Cardiac muscle cell (in vitro differentiated cells and primary cell): ENCODE measurements at regions not wholly inside any gene's neighbourhood (a gene's known extent, or its start where the extent isn't known, plus 50 kb on each side); places are given as distances from the start of the nearest gene placed in this dataset.
A peak's percentile ranks its signal among the peaks of the same experiment; 100 is the strongest.
"Not testable (repeated sequence)": the region's sequence is repeated elsewhere in the genome, so short reads cannot be mapped to it uniquely, and the experiment has no call there.

Experiments
- DNase-seq, 2 donors: peaks; one replicate each; pipeline versions ENCODE4 v3.0.0 to v3.0.0-alpha.2; 2010 to 2017; ENCODE audit warnings: low read depth in 1 of 2, low spot score in 1 of 2
- H3K27ac ChIP-seq: fragments of 200-600 bp; sonication (generic); 2 replicates; pipeline ENCODE4 v1.5.1; 2016
- H3K27me3 ChIP-seq: fragments of 200-600 bp; sonication (generic); 2 replicates; pipeline ENCODE4 v1.6.0; 2016; ENCODE audit warnings: control low read depth
- H3K36me3 ChIP-seq: fragments of 200-600 bp; sonication (generic); 2 replicates; pipeline ENCODE4 v1.5.1; 2016; ENCODE audit warnings: control low read depth
- H3K4me1 ChIP-seq: fragments of 200-600 bp; sonication (generic); 2 replicates; pipeline ENCODE4 v1.8.1; 2017; ENCODE audit warnings: low read depth, mild to moderate bottlenecking, mixed run types
- H3K4me3 ChIP-seq: fragments of 200-600 bp; sonication (generic); 2 replicates; pipeline ENCODE4 v1.5.1; 2016; ENCODE audit warnings: mild to moderate bottlenecking
- H3K9me3 ChIP-seq: fragments of 200-600 bp; sonication (generic); 2 replicates; pipeline ENCODE4 v1.5.1; 2017; ENCODE audit warnings: low read depth, mild to moderate bottlenecking, control low read depth
- TF ChIP-seq, protein P1 (sequence below): IDR thresholded peaks from 2 replicates; pipeline ENCODE4 v1.5.1; 2012; ENCODE audit warnings: low read depth, mild to moderate bottlenecking, low read length

DNA sequence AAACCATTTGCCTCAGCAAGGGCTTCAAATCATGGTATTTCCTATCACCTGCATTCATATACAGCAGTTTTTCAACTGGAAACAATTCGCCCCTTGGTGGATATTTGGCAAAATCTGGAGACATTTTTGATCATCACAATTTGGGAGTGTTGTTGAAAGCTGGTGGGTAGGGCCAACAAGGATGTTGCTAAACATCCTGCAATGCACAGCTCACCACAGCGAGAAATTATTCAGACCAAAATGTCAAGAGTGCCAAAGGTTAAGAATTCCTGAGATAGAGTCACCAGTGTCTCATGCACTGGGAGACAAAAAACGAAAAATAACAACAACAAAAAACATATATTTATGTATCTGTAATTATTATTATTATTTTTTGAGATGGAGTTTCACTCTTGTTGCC lies 435.2 kb upstream of the CTSO start:
- TF ChIP-seq, protein P1, sequence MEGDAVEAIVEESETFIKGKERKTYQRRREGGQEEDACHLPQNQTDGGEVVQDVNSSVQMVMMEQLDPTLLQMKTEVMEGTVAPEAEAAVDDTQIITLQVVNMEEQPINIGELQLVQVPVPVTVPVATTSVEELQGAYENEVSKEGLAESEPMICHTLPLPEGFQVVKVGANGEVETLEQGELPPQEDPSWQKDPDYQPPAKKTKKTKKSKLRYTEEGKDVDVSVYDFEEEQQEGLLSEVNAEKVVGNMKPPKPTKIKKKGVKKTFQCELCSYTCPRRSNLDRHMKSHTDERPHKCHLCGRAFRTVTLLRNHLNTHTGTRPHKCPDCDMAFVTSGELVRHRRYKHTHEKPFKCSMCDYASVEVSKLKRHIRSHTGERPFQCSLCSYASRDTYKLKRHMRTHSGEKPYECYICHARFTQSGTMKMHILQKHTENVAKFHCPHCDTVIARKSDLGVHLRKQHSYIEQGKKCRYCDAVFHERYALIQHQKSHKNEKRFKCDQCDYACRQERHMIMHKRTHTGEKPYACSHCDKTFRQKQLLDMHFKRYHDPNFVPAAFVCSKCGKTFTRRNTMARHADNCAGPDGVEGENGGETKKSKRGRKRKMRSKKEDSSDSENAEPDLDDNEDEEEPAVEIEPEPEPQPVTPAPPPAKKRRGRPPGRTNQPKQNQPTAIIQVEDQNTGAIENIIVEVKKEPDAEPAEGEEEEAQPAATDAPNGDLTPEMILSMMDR: no peak
- no peak overlapping the region for H3K4me3 ChIP-seq
- no peaks in the 10 kb centered on the region for H3K27me3 ChIP-seq
- H3K36me3 ChIP-seq: no peaks in the 10 kb centered on the region
- H3K4me1 ChIP-seq: no peaks in the 10 kb centered on the region
- H3K27ac ChIP-seq: no peak overlapping the region
- peak in 1 of 2 donors; percentile 68 for DNase-seq
- H3K9me3 ChIP-seq: no peaks in the 10 kb centered on the region

DNA sequence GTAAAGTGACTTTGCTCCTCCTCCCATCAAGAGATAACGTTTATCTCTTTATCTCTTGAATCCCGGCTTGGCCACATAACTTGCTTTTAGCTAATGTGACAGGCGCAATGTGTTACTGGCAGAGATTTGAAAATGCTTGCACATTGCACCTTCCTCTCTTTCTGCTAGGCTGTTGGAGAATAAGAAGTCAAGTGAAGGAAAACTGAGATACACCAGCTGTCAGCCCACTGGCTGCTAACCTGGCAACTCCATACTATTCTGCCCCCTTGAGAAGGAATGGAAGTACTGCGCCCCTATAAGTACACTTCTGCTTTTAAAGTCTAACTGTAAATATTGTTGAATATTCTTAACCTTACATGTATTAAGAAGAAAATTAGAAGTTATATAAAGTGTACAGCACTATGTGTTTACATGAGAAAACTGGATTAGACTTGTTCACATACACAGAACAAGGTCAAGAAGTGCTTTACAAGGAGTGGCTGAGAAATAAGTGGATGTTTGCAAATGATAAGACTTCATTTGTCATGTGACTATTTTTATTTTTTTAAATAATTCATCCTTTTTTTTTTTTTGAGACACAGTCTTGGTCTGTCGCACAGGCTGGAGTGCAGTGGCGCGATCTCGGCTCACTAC lies 424.5 kb upstream of the CTSO start:
- Histone ChIP-seq H3K36me3 (no peaks in the 10 kb centered on the region), H3K27ac (no peak overlapping the region), H3K4me1 (no peaks in the 10 kb centered on the region), H3K4me3 (no peak overlapping the region), H3K27me3 (no peaks in the 10 kb centered on the region), H3K9me3 (no peaks in the 10 kb centered on the region)
- TF ChIP-seq, protein P1: no peak
- DNase-seq: peak; percentile 26 to 41

DNA sequence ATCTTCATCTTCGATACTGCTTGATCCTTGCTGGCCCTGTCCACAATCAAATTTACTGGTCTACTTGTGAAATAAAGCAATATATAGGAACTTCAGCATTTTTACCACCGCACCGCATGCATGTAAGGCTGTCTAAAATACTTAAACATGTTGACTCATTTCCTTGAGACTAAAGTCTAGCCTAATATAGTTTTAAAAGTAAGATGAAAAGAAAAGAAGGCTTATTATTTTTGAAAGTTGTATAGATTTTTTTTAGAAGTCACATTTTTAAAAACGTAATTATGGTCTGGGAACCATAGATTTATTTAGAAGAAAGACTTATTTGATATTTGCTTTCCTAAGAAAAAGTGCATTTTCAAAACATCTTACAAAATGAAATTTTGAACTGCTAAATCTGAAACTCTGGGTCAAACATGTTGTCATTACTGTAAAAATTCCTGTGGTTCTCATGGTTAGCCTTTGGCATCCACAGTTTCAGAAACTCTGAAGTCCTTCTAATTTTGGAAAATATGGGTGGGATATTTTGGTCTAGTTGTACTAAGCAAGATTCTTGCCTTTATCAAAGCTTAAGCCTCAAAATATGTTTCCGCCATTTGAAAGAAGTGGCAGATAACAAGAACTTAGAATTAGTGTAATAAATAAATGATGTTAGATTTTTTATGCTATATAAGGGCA lies 423.5 kb upstream of the CTSO start:
- H3K4me1 ChIP-seq: no peaks in the 10 kb centered on the region
- DNase-seq: peak in 1 of 2 donors; percentile 66
- no peaks in the 10 kb centered on the region for H3K9me3 ChIP-seq
- no peak overlapping the region for H3K4me3 ChIP-seq
- H3K27me3 ChIP-seq: no peaks in the 10 kb centered on the region
- TF ChIP-seq, protein P1: no peak
- no peak overlapping the region for H3K27ac ChIP-seq
- no peaks in the 10 kb centered on the region for H3K36me3 ChIP-seq

DNA sequence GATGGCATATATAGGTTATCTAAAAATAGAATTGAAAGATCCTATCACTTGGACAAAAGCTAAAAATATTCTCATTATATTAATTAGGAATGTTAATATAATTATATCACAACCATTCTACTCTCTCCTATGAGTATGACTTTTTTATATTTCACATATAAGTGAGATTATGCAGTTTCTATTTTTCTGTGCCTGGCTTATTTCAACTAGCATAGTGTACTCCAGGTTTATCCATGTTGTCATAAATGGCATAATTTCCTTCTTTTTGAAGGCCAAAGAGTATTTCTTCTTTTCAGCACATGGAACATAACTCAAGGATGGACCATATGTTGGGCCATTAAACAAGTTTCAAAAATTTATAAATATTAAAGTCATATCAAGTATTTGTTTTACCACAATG lies 421.2 kb upstream of the CTSO start:
- TF ChIP-seq, protein P1: no peak
- no peaks in the 10 kb centered on the region for H3K36me3 ChIP-seq
- no peaks in the 10 kb centered on the region for H3K9me3 ChIP-seq
- no peak overlapping the region for H3K4me3 ChIP-seq
- DNase-seq: no peak
- no peaks in the 10 kb centered on the region for H3K27me3 ChIP-seq
- H3K27ac ChIP-seq: no peak overlapping the region
- no peaks in the 10 kb centered on the region for H3K4me1 ChIP-seq

DNA sequence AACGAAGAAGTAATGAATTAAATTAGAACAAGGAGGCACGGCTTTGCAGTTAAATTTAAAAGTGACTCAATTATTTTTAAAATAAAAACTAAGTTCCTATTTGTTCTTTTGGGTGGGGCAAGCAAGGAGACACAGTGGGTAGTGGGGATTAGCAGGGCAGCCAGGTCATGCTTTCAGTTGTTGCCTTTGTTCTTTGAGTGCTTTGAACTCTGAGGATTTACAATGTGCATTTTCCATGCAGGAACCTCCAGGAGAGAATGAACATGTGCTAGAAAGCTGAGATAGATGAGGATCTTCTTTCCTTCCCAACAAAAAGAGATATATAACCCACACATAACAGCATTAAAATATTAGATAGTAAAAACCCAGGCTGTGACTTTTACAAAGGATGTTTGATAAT lies 420.4 kb upstream of the CTSO start:
- Histone ChIP-seq H3K4me3 (no peak overlapping the region), H3K36me3 (no peaks in the 10 kb centered on the region), H3K9me3 (no peaks in the 10 kb centered on the region), H3K4me1 (no peaks in the 10 kb centered on the region), H3K27ac (no peak overlapping the region), H3K27me3 (no peaks in the 10 kb centered on the region)
- no peak for DNase-seq
- TF ChIP-seq, protein P1: no peak

DNA sequence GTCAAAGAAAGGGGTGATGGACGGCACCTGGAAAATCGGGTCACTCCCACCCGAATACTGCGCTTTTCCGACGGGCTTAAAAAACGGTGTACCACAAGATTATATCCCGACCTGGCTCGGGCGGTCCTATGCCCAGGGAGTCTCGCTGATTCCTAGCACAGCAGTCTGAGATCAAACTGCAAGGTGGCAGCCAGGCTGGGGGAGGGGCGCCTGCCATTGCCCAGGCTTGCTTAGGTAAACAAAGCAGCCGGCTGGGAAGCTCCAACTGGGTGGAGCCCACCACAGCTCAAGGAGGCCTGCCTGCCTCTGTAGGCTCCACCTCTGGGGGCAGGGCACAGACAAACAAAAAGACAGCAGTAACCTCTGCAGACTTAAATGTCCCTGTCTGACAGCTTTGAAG lies 413.8 kb upstream of the CTSO start:
- H3K27me3 ChIP-seq, H3K27ac ChIP-seq, DNase-seq, H3K4me3 ChIP-seq, H3K9me3 ChIP-seq, H3K36me3 ChIP-seq, H3K4me1 ChIP-seq: not testable (repeated sequence)
